NT2/D1 (cell line): ENCODE measurements at regions not wholly inside any gene's neighbourhood (a gene's known extent, or its start where the extent isn't known, plus 50 kb on each side); places are given as distances from the start of the nearest gene placed in this dataset.
"Not testable (repeated sequence)": the region's sequence is repeated elsewhere in the genome, so short reads cannot be mapped to it uniquely, and the experiment has no call there.

Source experiments
- SUZ12 ChIP-seq: IDR thresholded peaks from 2 replicates; pipeline ENCODE4 v1.6.1; 2011; ENCODE audit not compliant: insufficient read length, insufficient read depth; ENCODE audit errors: extremely low read depth
- YY1 ChIP-seq: IDR thresholded peaks from 2 replicates; pipeline ENCODE4 v1.6.1; 2011; ENCODE audit not compliant: insufficient read length, insufficient read depth

GRCh38 chr1:163645676-163646075, 323.9 kb downstream of the NUF2 start:
- TF ChIP-seq YY1: peak; percentile 15
- TF ChIP-seq SUZ12: not testable (repeated sequence)
